Activated T-cell treated with anti-CD3 and anti-CD28 coated beads, Interleukin-2, amount 50 U/mL, for 72 hours (primary cell): ENCODE measurements at regions not wholly inside any gene's neighbourhood (a gene's known extent, or its start where the extent isn't known, plus 50 kb on each side); places are given as distances from the start of the nearest gene placed in this dataset.
A peak's percentile ranks its signal among the peaks of the same experiment; 100 is the strongest.

ENCODE experiments used
- ATAC-seq, 2 donors: fragments of 150-1000 bp; cut with Tn5 transposase; replicated peaks in 1 of 2; 2 replicates each; pipeline ENCODE4 v1.10.0; 2021; ENCODE audit warnings: moderate library complexity in 2 of 2, mild to moderate bottlenecking in 1 of 2
- DNase-seq, 2 donors: peaks; one replicate each; pipeline ENCODE4 v3.0.0; 2021 to 2022; ENCODE audit warnings: mixed read lengths in 1 of 2
- H3K27ac Mint-ChIP-seq: one replicate; pipeline ENCODE4 v1.8.0; 2022; ENCODE audit warnings: mild to moderate bottlenecking, moderate library complexity, mixed read lengths
- H3K27me3 Mint-ChIP-seq: one replicate; pipeline ENCODE4 v1.8.0; 2022; ENCODE audit warnings: low read depth, mixed read lengths
- H3K36me3 Mint-ChIP-seq, 2 donors: one replicate each; pipeline ENCODE4 v1.8.0; 2022; ENCODE audit warnings: mixed read lengths in 2 of 2, mild to moderate bottlenecking in 1 of 2; ENCODE audit not compliant: insufficient read depth in 2 of 2
- H3K4me1 Mint-ChIP-seq: one replicate; pipeline ENCODE4 v1.8.0; 2022; ENCODE audit warnings: low read depth, mixed read lengths
- H3K4me3 Mint-ChIP-seq, 2 donors: one replicate each; pipeline ENCODE4 v1.8.0; 2022; ENCODE audit warnings: mild to moderate bottlenecking in 2 of 2, mixed read lengths in 2 of 2, moderate library complexity in 2 of 2
- H3K9me3 Mint-ChIP-seq, 2 donors: one replicate each; pipeline ENCODE4 v1.8.0; 2022; ENCODE audit warnings: mixed read lengths in 2 of 2

DNA sequence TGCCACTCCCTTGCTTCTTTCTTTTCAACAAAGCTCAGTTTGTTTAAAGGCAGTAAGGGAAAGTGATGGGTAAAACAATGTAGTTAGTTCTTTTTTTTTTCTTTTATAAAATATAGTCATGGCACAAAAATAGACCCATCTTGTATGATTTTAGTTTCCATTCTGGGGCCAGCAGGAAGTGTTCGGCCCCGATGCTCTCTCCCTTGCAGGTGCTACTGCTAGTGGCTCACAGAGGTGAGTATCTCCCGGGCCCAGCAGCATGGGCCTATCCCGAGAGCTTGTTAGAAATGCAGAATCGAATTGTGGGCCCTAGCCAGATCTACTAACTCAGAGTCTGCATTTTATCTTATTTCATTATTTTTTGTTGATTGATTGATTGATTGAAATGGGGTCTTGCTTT is 78.7 kb downstream of the SYNE3 start:
- DNase-seq (no peak), ATAC-seq (no peak)
- peaks cover 9 to 30% of the 10 kb centered on the region in 2 donors for H3K36me3 Mint-ChIP-seq
- H3K27ac Mint-ChIP-seq = peak overlapping the region; percentile 70
- no peaks in the 10 kb centered on the region for H3K27me3 Mint-ChIP-seq
- H3K4me3 Mint-ChIP-seq = no peak overlapping the region
- H3K4me1 Mint-ChIP-seq = peaks cover 2% of the 10 kb centered on the region
- no peaks in the 10 kb centered on the region for H3K9me3 Mint-ChIP-seq

DNA sequence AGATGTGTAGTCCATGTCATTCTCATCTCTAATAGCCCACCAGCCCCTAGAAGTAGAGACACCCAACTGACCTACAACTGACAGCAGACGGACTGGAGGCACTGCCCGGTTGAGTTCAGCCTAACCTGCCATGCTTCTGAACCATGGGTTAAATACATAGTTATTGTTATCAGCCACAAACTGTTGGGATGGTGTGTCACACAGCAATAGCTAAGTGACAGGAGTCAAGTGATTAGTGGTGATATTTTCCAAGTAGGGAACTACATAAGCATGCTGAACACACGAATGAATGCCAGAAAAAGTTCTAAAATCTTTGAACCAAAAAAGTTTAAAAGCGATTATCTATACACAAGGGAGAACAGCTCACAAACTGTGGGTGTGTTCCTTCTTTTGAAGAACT is 80.1 kb downstream of the SYNE3 start:
- no peak overlapping the region for H3K27ac Mint-ChIP-seq
- no peaks in the 10 kb centered on the region for H3K9me3 Mint-ChIP-seq
- ATAC-seq (no peak), DNase-seq (no peak)
- no peak overlapping the region for H3K4me3 Mint-ChIP-seq
- no peaks in the 10 kb centered on the region for H3K27me3 Mint-ChIP-seq
- peaks cover 9 to 31% of the 10 kb centered on the region in 2 donors for H3K36me3 Mint-ChIP-seq
- no peaks in the 10 kb centered on the region for H3K4me1 Mint-ChIP-seq

DNA sequence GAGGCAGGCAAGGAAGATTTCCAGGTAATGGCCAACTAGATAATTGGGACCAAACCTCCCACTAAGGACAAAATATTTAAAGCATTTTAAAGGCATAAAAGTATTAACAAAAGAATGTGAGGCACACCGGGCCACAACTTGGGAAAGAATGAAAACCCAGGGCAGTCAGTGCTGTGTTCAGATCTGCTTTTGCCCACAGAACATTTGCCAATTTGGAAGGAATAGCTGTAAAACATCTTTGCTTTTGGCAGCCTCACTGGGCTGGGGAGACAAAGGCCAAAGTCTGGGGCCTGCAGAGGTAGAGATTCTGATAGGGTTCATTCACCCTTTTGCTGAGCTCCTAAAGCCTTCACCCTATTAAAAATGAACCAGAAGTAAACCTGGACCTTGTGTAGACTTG is 82.3 kb downstream of the SYNE3 start:
- no peaks in the 10 kb centered on the region for H3K4me1 Mint-ChIP-seq
- DNase-seq (no peak), ATAC-seq (no peak)
- H3K36me3 Mint-ChIP-seq = peaks cover 9 to 29% of the 10 kb centered on the region in 2 donors
- H3K9me3 Mint-ChIP-seq = no peaks in the 10 kb centered on the region
- H3K27ac Mint-ChIP-seq = no peak overlapping the region
- no peak overlapping the region for H3K4me3 Mint-ChIP-seq
- no peaks in the 10 kb centered on the region for H3K27me3 Mint-ChIP-seq

DNA sequence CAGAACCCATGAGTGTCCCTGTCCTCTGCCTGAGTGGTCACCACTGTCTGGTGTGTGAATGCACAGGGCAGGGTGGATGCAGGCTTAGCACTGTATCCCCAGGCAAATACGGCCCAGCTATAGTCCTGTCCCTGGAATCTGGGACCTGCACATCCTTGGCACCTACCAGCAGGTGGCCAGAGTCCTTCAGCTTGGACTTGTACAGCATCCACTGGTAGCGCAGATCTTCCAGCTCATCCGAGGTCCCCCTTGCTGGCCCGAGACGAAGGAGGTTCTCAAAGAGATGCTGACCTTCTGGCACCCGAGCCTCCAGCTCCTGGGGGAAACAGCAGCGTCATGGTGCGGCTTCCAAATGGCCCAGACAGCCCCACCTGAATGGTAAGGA is 83.4 kb downstream of the SYNE3 start:
- H3K4me3 Mint-ChIP-seq = no peak overlapping the region
- H3K27ac Mint-ChIP-seq = no peak overlapping the region
- DNase-seq (no peak), ATAC-seq (no peak)
- no peaks in the 10 kb centered on the region for H3K4me1 Mint-ChIP-seq
- no peaks in the 10 kb centered on the region for H3K27me3 Mint-ChIP-seq
- H3K9me3 Mint-ChIP-seq = no peaks in the 10 kb centered on the region
- H3K36me3 Mint-ChIP-seq = peaks cover 12 to 24% of the 10 kb centered on the region in 2 donors

DNA sequence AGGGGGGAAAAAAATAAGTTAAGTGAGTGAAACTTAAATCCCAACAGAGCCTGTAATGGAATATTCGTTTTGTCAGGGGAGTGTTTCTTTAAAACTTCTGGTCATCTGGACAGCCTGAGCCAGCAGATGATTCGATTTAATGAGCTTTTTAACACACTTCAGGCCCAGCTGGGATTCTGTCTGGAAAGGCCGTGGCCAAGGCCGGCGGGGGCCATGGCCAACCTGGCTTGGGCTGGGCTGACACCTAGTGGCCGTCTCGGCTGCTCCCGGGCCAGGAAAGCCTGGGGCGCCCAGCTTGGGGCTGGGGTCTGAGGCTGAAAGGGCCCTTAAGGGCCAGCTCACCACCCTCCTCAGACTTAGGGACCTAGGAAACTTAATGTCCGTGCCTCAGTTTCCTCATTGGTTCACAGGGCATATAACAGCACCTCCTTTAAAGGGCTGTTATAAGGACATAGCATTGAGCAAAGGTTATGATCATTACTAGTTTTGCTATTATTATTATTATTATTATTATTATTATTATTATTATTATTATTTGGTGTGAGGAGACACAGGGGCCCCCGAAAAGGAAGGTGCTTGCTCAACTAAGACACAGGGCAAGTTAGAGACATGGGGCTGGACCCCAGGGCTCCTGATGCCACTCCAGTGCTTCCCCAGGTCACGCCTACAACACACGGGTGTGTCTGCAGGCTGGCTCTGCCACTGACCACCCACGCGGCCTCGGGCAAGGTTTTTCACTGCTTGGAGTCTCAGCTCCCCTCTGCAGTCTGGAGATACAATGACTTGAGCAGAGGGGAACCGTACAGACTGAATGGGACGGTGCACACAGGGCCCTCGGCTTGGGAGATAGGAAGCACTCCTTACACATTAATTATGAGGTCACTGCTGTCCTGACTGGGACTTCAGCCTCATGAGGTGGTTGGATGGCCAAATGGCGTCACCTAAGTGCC is 84.0 kb downstream of the SYNE3 start:
- Mint-ChIP-seq H3K27ac (no peak overlapping the region), H3K36me3 (peaks cover 11 to 25% of the 10 kb centered on the region in 2 donors), H3K27me3 (no peaks in the 10 kb centered on the region), H3K4me3 (no peak overlapping the region), H3K9me3 (no peaks in the 10 kb centered on the region), H3K4me1 (peaks cover 2% of the 10 kb centered on the region)
- ATAC-seq = no peak
- no peak for DNase-seq

DNA sequence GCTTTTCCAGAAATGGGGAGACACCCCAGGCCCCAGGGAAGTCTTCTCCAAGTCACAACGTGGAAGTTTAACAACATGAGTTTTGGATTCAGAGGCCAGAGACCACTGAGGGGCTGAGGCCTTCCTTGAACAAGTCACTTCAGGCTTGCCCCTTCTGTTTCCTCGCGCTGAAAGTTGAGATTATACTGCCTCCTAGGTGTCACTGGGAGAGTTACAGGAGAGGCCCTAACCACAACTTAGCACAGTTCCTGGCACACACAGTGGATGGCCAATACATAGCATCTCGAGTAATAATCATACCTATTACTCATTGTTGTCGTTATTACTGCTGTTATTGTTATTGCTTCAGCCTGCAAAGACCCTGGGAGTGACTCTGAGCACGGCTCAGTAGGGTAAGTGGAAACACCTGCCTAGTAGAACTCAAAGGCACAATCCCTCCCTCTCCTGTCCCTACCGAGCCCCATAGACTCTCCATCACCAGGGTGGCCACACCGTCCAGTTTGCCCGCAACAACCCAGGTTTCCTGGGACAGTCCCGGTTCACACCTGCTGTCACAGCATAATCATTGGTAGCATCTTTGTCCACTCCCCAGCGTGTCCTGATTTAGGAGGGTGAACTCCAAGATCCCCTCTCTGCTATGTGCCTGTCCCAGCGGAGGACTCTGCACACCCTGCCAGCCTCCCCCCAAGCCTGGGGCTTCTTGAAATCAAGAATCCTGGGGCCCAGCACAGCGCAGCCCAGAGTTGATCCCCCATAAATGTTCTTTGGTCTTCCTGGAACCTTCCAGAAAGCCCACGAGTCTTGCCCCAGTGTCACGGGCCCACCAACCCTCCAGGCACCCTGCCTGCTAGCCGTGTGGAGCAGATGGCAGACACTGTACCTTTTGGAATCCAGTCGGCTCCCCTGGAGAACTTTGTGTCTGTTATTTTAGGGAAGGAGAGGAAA is 85.0 kb downstream of the SYNE3 start:
- Mint-ChIP-seq H3K4me1 (peaks cover 5% of the 10 kb centered on the region), H3K36me3 (peaks cover 9 to 25% of the 10 kb centered on the region in 2 donors), H3K4me3 (no peak overlapping the region), H3K9me3 (no peaks in the 10 kb centered on the region), H3K27ac (no peak overlapping the region), H3K27me3 (no peaks in the 10 kb centered on the region)
- no peak for DNase-seq
- ATAC-seq = peak; percentile 55 to 58

DNA sequence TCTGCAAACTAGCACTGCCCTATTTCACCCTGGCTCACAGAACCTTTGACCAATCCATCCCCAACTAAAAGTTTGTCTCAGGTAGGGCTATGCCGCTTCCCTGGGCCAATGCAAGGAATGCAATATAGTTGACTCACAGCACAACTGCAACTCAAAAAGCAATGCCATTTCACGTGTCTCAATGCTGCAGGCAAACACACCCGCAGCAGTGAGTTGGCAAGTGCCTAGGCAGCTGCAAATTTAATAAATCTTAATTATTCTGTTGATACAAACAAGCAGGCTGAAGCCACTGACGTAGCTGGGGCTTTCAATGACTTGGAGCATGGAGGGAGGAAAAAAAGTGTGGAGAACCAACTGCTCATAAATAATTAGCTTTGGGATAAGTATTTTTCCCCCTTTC is 87.9 kb downstream of the SYNE3 start:
- no peak for ATAC-seq
- Mint-ChIP-seq H3K36me3 (peaks cover 5 to 19% of the 10 kb centered on the region in 2 donors), H3K4me3 (no peak overlapping the region), H3K27me3 (no peaks in the 10 kb centered on the region), H3K27ac (no peak overlapping the region), H3K4me1 (peaks cover 5% of the 10 kb centered on the region), H3K9me3 (no peaks in the 10 kb centered on the region)
- DNase-seq = no peak

DNA sequence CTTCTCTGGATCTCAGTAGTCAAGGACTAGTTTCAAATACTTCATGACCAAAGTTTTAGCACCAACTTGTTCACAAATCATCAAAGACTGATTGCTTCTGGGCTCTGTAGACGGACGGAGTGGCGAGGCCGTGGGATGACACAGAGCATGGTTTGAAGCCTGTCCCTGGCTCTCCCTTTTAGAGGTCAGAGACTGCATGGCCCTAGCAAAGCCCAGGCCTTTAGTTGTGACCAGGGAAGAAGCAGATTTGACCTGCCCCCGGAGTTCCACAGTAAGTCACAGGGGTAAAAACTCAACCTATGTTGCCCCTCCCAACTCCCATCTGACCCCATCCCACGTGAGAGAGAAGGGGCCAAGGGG is 90.4 kb downstream of the SYNE3 start:
- peaks cover 11 to 28% of the 10 kb centered on the region in 2 donors for H3K36me3 Mint-ChIP-seq
- peaks cover 3 to 5% of the 10 kb centered on the region in 2 donors for H3K9me3 Mint-ChIP-seq
- DNase-seq (no peak), ATAC-seq (no peak)
- no peak overlapping the region for H3K27ac Mint-ChIP-seq
- peaks cover 5% of the 10 kb centered on the region for H3K4me1 Mint-ChIP-seq
- H3K27me3 Mint-ChIP-seq = no peaks in the 10 kb centered on the region
- H3K4me3 Mint-ChIP-seq = no peak overlapping the region

DNA sequence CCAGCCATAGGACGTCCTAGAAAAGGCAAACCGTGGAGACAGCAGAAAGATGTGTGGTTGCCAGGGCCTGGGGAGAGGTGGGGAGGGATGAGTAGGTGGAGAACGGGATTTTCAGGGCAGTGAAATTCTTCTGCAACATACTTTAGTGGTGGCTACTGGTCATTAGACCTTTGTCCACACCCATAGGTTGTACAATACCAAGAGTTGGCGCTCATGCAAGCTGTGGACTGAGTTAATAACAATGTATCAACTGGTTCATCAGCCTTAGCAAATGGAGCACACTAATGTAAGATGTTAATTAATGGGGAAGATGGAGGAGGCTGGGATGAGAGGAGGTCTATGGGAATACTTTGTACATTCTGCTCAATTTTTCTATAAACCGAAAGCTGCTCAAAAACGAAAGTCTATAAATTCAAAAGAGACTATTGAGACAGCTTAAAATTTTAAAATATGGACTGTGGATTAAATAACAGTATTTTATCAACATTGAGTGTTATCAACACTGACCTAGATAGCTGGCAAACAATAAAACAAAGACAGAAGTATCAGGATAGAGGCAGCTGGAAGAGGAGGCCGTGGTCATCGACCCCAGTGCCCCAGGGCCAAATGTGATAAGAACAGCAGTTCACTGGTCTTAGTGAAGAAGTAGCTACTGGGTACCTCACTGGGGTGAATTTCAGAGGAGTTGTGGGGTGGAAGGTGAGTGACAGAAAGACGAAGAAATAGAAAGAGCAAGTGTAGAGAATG is 90.9 kb downstream of the SYNE3 start:
- no peak overlapping the region for H3K27ac Mint-ChIP-seq
- no peak for ATAC-seq
- H3K27me3 Mint-ChIP-seq = no peaks in the 10 kb centered on the region
- peaks cover 4 to 5% of the 10 kb centered on the region in 2 donors for H3K9me3 Mint-ChIP-seq
- DNase-seq = no peak
- peaks cover 12 to 33% of the 10 kb centered on the region in 2 donors for H3K36me3 Mint-ChIP-seq
- no peak overlapping the region for H3K4me3 Mint-ChIP-seq
- peaks cover 5% of the 10 kb centered on the region for H3K4me1 Mint-ChIP-seq

DNA sequence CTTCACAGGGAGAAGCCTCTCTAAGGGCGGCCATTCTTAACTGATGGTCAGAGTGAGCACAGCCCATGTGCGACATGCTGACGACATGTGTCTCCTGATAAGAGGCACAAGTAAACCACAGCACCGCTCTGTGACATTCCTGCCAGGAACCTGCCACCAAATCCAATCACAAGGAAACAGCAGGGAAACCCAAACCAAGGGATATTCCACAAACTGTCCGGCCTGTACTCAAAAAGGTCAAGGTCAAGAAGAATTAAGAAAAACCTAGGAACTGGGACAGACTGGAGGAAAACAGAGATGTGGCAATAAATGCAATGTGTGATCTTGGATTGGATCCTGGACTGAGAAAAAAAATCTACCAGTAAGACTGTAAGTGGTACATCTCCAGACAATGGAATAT is 91.9 kb downstream of the SYNE3 start:
- ATAC-seq = no peak
- no peak for DNase-seq
- H3K4me3 Mint-ChIP-seq = no peak overlapping the region
- H3K9me3 Mint-ChIP-seq = peaks cover 5 to 9% of the 10 kb centered on the region in 2 donors
- peaks cover 5% of the 10 kb centered on the region for H3K4me1 Mint-ChIP-seq
- no peak overlapping the region for H3K27ac Mint-ChIP-seq
- no peaks in the 10 kb centered on the region for H3K27me3 Mint-ChIP-seq
- H3K36me3 Mint-ChIP-seq = peaks cover 17 to 40% of the 10 kb centered on the region in 2 donors

DNA sequence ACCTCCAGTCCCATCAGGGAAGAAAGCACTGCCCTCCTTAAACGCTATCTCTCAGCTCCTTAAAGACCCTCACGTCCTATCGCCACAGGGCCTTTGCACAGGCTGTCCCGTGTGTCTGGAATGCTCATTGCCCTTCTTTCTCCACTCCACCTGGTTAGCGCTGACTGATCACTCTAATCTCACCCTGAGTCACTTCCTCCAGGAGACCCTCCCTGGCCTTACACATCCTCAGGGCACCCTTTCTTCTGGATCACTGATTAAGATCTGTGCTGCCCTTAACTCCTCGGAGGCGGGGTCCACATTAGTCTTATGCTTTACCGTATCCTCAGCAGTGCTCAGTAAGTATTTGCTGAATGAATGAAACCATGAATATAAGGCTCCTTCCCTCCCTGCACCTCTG is 94.7 kb downstream of the SYNE3 start:
- ATAC-seq = no peak
- Mint-ChIP-seq H3K4me3 (no peak overlapping the region), H3K27ac (no peak overlapping the region), H3K4me1 (no peaks in the 10 kb centered on the region), H3K27me3 (no peaks in the 10 kb centered on the region), H3K36me3 (peaks cover 22 to 43% of the 10 kb centered on the region in 2 donors), H3K9me3 (peaks cover 5 to 9% of the 10 kb centered on the region in 2 donors)
- DNase-seq = no peak

DNA sequence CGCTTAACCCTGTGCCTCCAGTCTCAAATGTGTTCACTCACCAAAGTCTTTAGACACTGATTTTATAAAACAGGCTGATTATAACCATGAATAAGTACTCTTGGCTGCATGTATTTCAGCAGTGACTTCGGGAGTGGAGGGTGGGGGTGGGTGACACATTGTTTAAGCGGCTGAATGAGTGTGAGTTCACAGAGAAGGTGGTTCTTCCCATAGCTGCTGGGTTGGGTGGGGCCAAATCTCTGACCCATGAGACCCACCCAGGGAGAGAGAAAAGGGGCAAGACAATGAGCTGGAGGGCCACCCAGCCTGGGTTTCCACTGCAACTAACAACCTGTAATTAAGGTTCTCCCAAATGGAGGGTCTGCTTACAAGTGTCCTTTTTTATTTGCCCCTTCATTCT is 96.4 kb downstream of the SYNE3 start:
- no peak for ATAC-seq
- Mint-ChIP-seq H3K27ac (no peak overlapping the region), H3K9me3 (peaks cover 5 to 9% of the 10 kb centered on the region in 2 donors), H3K4me3 (no peak overlapping the region), H3K36me3 (peaks cover 22 to 38% of the 10 kb centered on the region in 2 donors), H3K27me3 (no peaks in the 10 kb centered on the region), H3K4me1 (no peaks in the 10 kb centered on the region)
- no peak for DNase-seq
